ENCODE measurements at regions not wholly inside any gene's neighbourhood (a gene's known extent, or its start where the extent isn't known, plus 50 kb on each side); places are given as distances from the start of the nearest gene placed in this dataset.
A peak's percentile ranks its signal among the peaks of the same experiment; 100 is the strongest.

DNA sequence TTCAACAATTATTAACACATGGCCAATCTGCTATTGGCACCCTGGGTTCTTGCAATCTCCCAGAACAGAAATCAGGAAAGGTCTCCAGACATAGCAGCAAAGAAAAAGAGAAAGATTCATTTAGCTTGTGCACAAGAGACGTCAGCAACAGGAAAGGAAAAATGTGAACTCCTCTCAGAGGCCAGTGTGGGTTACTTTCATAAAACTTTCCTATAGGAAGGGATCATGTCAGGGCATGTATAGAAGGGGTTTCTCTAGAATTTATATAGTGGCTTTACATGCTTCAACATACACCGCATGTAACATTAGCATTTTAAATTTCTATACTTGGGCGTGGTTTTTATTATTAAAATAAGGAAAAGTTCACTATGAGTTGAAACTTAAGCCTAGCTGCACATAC is 725.1 kb downstream of the SORCS1 start:
- Mint-ChIP-seq H3K4me1 (peaks cover 6% of the 10 kb centered on the region), H3K27me3 (ENCODE audit: low read depth) (no peaks in the 10 kb centered on the region), H3K36me3 (ENCODE audit: low read depth) (no peaks in the 10 kb centered on the region), H3K9me3 (no peaks in the 10 kb centered on the region), H3K4me3 (no peak overlapping the region), H3K27ac (peak overlapping the region in 1 of 3 experiments; percentile 15)
- TF ChIP-seq CTCF (IDR thresholded peaks at IDR 0.05; ENCODE audit: unreplicated experiment in 3 of 3): no peak

DNA sequence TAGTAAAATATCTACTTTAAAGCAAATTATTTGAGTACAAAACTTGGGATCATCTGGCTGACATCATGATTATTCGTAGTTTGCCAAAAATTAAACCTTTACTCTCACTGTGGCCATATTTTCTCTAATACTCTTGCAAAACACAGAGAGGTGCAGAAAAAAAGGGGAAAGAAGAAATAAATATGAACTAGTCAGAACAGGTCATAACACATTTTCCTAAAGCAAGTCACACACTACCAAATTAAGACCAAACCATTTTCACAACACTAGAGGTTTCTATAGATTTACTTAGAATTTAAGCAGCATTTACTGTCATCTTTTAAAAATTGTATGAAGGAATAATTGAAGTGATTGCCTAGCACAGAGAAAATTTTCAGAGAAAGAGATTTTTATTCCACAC is 726.1 kb downstream of the SORCS1 start:
- TF ChIP-seq CTCF (IDR thresholded peaks at IDR 0.05; ENCODE audit: unreplicated experiment in 3 of 3): no peak
- no peaks in the 10 kb centered on the region for H3K9me3 Mint-ChIP-seq

GRCh38 chr10:106436123-106436715 is 728.3 kb downstream of the SORCS1 start:
- Mint-ChIP-seq H3K9me3 (no peaks in the 10 kb centered on the region), H3K4me1 (peaks cover 6% of the 10 kb centered on the region), H3K4me3 (no peak overlapping the region), H3K27ac (no peak overlapping the region), H3K27me3 (ENCODE audit: low read depth) (no peaks in the 10 kb centered on the region), H3K36me3 (ENCODE audit: low read depth) (no peaks in the 10 kb centered on the region)
- TF ChIP-seq CTCF (IDR thresholded peaks at IDR 0.05; ENCODE audit: unreplicated experiment in 3 of 3): no peak

More for the DNA sequence above, 726.1 kb downstream of the SORCS1 start:
- Mint-ChIP-seq H3K4me1 (peaks cover 6% of the 10 kb centered on the region), H3K4me3 (no peak overlapping the region), H3K36me3 (ENCODE audit: low read depth) (no peaks in the 10 kb centered on the region), H3K27ac (no peak overlapping the region), H3K27me3 (ENCODE audit: low read depth) (no peaks in the 10 kb centered on the region)

DNA sequence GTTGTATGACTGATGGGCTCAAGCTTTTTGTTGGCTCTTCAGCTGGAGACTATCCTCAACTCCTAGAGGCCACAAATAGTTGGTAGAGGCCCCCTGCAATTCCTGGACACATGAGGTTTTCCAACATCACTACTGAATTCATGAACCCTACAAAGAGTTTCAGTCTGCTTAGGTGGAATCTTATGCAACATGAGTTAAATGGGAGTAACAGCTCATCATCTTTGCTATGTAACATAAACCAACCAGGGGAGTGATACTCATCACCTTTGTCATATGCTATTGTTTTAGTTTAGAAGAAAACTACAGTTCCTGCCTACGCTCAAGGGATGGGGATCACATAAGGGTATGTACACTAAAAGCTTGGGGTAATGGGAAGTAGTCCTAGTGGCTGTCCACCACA is 729.4 kb downstream of the SORCS1 start:
- no peak overlapping the region for H3K4me3 Mint-ChIP-seq
- no peaks in the 10 kb centered on the region for H3K9me3 Mint-ChIP-seq
- no peaks in the 10 kb centered on the region for H3K36me3 Mint-ChIP-seq (ENCODE audit: low read depth)
- peaks cover 1% of the 10 kb centered on the region for H3K4me1 Mint-ChIP-seq
- no peak for TF ChIP-seq CTCF (IDR thresholded peaks at IDR 0.05; ENCODE audit: unreplicated experiment in 3 of 3)
- H3K27me3 Mint-ChIP-seq (ENCODE audit: low read depth): no peaks in the 10 kb centered on the region
- H3K27ac Mint-ChIP-seq: no peak overlapping the region

- no peak overlapping the region for H3K27ac Mint-ChIP-seq
- H3K27me3 Mint-ChIP-seq (ENCODE audit: low read depth): no peaks in the 10 kb centered on the region
- no peaks in the 10 kb centered on the region for H3K9me3 Mint-ChIP-seq
- H3K4me3 Mint-ChIP-seq: no peak overlapping the region
- no peaks in the 10 kb centered on the region for H3K36me3 Mint-ChIP-seq (ENCODE audit: low read depth)
- no peaks in the 10 kb centered on the region for H3K4me1 Mint-ChIP-seq
- no peak for TF ChIP-seq CTCF (IDR thresholded peaks at IDR 0.05; ENCODE audit: unreplicated experiment in 3 of 3)
Observed at GRCh38 chr10:106424981-106425380, 739.5 kb downstream of the SORCS1 start.

DNA sequence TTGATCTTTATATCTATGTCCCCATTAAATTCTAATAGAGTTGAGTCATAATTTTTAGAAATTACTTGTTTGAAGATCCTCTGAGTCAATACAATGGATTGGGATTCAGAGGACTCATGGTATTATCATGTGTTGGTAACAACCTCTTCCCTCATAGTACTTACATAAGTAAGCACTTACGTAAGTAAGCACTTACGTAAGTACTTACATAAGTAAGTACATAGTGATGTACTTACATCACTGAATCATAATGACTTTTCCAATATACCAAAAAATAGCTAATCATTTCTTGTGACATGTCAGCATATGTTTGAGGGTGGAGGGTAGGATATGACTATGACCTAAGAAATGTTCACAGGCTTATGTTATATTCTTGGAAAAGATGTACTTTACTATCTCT is 740.5 kb downstream of the SORCS1 start:
- Mint-ChIP-seq H3K27me3 (ENCODE audit: low read depth) (no peaks in the 10 kb centered on the region), H3K4me3 (no peak overlapping the region), H3K4me1 (no peaks in the 10 kb centered on the region), H3K36me3 (ENCODE audit: low read depth) (no peaks in the 10 kb centered on the region), H3K27ac (no peak overlapping the region), H3K9me3 (no peaks in the 10 kb centered on the region)
- TF ChIP-seq CTCF (IDR thresholded peaks at IDR 0.05; ENCODE audit: unreplicated experiment in 3 of 3): no peak
